Parathyroid adenoma (tissue), 2 donors: ENCODE measurements at regions not wholly inside any gene's neighbourhood (a gene's known extent, or its start where the extent isn't known, plus 50 kb on each side); places are given as distances from the start of the nearest gene placed in this dataset.
"Not testable (repeated sequence)": the region's sequence is repeated elsewhere in the genome, so short reads cannot be mapped to it uniquely, and the experiment has no call there.

Experiments used
- H2AFZ ChIP-seq: fragments of 300-600 bp; sonication (generic); one replicate; pipeline ENCODE4 v1.7.0; 2017; ENCODE audit warnings: antibody characterized with exemption, mild to moderate bottlenecking
- H3K27ac ChIP-seq: fragments of 300-600 bp; sonication (generic); one replicate; pipeline ENCODE4 v1.7.0; 2017
- H3K27me3 ChIP-seq: fragments of 300-600 bp; sonication (generic); one replicate; pipeline ENCODE4 v1.7.0; 2017; ENCODE audit warnings: low read length; ENCODE audit not compliant: control insufficient read depth, insufficient read depth
- H3K36me3 ChIP-seq: fragments of 300-600 bp; sonication (generic); one replicate; pipeline ENCODE4 v1.7.0; 2017; ENCODE audit warnings: low read length; ENCODE audit not compliant: control insufficient read depth, insufficient read depth
- H3K4me1 ChIP-seq: fragments of 300-600 bp; sonication (generic); one replicate; pipeline ENCODE4 v1.7.0; 2017; ENCODE audit warnings: control low read depth
- H3K4me2 ChIP-seq: fragments of 300-600 bp; sonication (generic); one replicate; pipeline ENCODE4 v1.7.0; 2017; ENCODE audit warnings: low read length
- H3K4me3 ChIP-seq: fragments of 300-600 bp; sonication (generic); one replicate; pipeline ENCODE4 v1.7.0; 2017; ENCODE audit warnings: low read depth, low read length
- H3K79me2 ChIP-seq: fragments of 300-600 bp; sonication (generic); one replicate; pipeline ENCODE4 v1.7.0; 2017; ENCODE audit warnings: control low read depth
- H3K9ac ChIP-seq: fragments of 300-600 bp; sonication (generic); one replicate; pipeline ENCODE4 v1.7.0; 2017; ENCODE audit warnings: mild to moderate bottlenecking
- H3K9me3 ChIP-seq: fragments of 300-600 bp; sonication (generic); one replicate; pipeline ENCODE4 v1.7.0; 2017; ENCODE audit warnings: low read length; ENCODE audit not compliant: control insufficient read depth
- TF ChIP-seq, protein P1 (sequence below): fragments of 300-600 bp; sonication (generic); IDR thresholded peaks from one replicate; pipeline ENCODE4 v1.7.0; 2017; ENCODE audit warnings: antibody characterized with exemption, mild to moderate bottlenecking
- donor health status: primary hyperparathyroidism.

DNA sequence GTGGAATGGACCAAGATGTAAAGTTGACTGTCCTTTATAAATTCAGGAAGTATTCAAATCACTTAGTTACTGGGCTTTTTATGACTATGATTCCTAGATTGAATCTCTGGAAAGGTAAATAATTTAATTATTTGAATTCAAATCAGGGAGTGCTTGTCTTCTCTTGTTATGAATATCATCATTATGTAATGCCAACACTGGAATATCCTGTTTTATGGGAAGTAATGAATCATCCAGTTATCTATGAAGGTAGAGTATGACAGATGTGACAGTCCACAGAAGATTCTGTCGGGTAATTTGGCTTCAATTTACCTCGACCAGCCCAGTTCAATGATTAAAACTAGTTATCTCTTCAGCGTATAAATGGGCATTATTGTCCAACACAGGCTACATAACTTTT is 141.0 kb upstream of the NUDT12 start:
- Histone ChIP-seq H3K9ac (no peak overlapping the region), H3K4me3 (no peak overlapping the region)

DNA sequence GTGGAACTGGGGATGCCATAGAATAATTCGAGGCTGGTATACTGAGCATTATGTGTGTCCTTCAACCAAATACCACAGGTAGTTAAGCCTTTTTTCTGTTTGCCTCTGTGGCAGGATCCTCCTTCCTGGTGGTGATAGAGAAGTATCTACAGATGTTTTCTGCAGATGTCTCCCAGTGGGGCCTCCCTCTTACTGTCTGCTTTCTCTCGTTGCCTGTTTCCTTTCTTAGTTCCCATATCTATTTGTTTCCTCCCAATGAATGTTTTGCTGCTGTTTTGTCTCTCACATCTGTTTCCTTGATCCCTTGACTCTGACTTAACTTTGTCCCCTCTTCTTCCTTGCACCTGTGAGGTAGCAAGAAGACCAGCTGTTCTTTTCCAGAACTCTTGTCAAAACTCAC is 130.9 kb upstream of the NUDT12 start:
- Histone ChIP-seq H3K27ac (no peak overlapping the region), H2AFZ (no peak overlapping the region)
- TF ChIP-seq, protein P1, sequence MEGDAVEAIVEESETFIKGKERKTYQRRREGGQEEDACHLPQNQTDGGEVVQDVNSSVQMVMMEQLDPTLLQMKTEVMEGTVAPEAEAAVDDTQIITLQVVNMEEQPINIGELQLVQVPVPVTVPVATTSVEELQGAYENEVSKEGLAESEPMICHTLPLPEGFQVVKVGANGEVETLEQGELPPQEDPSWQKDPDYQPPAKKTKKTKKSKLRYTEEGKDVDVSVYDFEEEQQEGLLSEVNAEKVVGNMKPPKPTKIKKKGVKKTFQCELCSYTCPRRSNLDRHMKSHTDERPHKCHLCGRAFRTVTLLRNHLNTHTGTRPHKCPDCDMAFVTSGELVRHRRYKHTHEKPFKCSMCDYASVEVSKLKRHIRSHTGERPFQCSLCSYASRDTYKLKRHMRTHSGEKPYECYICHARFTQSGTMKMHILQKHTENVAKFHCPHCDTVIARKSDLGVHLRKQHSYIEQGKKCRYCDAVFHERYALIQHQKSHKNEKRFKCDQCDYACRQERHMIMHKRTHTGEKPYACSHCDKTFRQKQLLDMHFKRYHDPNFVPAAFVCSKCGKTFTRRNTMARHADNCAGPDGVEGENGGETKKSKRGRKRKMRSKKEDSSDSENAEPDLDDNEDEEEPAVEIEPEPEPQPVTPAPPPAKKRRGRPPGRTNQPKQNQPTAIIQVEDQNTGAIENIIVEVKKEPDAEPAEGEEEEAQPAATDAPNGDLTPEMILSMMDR = no peak

More for the DNA sequence above, 141.0 kb upstream of the NUDT12 start:
- Histone ChIP-seq H3K79me2 (no peaks in the 10 kb centered on the region), H3K4me1 (no peaks in the 10 kb centered on the region), H3K9me3 (no peaks in the 10 kb centered on the region), H2AFZ (no peak overlapping the region), H3K4me2 (no peak overlapping the region), H3K27me3 (no peaks in the 10 kb centered on the region), H3K36me3 (no peaks in the 10 kb centered on the region), H3K27ac (no peak overlapping the region)
- TF ChIP-seq, protein P1 = no peak

DNA sequence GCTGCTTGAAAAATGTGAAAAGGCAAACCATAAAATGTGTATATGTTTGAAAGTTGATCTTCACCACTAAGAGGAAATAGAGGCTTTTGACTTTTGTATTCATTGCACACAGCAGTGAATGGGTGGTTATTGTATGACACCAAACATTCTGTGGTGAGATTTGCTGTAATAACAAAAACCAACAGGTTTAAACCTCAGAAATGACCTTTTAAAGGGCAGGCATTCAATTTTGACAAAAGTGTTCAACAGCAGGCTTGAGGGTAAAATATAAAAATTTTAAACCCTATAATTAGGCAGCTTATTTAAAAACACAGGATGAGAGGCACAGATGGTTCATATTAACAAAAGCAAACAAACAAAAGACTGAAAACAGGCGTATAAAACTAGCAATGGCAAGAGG is 128.1 kb upstream of the NUDT12 start:
- no peaks in the 10 kb centered on the region for H3K36me3 ChIP-seq

More for the DNA sequence above, 130.9 kb upstream of the NUDT12 start:
- Histone ChIP-seq H3K79me2 (no peaks in the 10 kb centered on the region), H3K27me3 (no peaks in the 10 kb centered on the region), H3K9ac (no peak overlapping the region), H3K4me1 (no peaks in the 10 kb centered on the region), H3K36me3 (no peaks in the 10 kb centered on the region), H3K4me3 (no peak overlapping the region), H3K9me3 (no peaks in the 10 kb centered on the region), H3K4me2 (no peak overlapping the region)

DNA sequence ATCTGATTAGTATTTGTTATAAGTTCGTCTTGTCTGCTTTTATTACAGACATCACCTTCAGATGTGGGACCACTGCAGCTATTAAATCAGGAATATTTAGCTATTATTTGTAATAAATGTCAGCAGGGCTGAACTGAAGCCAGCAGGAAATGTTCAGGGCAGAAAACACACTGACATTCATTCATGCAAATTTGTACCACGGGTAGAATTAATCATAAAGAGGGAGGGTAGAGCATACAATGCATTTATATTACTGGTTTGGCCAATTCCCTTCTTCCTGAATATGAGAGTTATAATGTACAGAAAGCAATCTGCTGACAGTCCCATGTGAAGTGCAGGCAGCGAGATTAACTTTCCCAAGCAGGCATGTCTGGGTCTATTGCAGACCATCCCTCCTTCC is 117.3 kb upstream of the NUDT12 start:
- TF ChIP-seq, protein P1 = no peak
- Histone ChIP-seq H3K27me3 (no peaks in the 10 kb centered on the region), H3K9me3 (no peaks in the 10 kb centered on the region), H2AFZ (no peak overlapping the region), H3K36me3 (no peaks in the 10 kb centered on the region), H3K4me3 (no peak overlapping the region), H3K4me1 (no peaks in the 10 kb centered on the region), H3K27ac (no peak overlapping the region), H3K4me2 (no peak overlapping the region), H3K9ac (no peak overlapping the region), H3K79me2 (no peaks in the 10 kb centered on the region)

More for the DNA sequence above, 128.1 kb upstream of the NUDT12 start:
- no peaks in the 10 kb centered on the region for H3K27me3 ChIP-seq
- H3K9ac ChIP-seq = no peak overlapping the region
- no peaks in the 10 kb centered on the region for H3K4me1 ChIP-seq
- no peaks in the 10 kb centered on the region for H3K9me3 ChIP-seq
- H3K4me3 ChIP-seq = no peak overlapping the region
- TF ChIP-seq, protein P1 = no peak
- no peak overlapping the region for H2AFZ ChIP-seq
- H3K4me2 ChIP-seq = no peak overlapping the region
- no peak overlapping the region for H3K27ac ChIP-seq
- H3K79me2 ChIP-seq = no peaks in the 10 kb centered on the region

DNA sequence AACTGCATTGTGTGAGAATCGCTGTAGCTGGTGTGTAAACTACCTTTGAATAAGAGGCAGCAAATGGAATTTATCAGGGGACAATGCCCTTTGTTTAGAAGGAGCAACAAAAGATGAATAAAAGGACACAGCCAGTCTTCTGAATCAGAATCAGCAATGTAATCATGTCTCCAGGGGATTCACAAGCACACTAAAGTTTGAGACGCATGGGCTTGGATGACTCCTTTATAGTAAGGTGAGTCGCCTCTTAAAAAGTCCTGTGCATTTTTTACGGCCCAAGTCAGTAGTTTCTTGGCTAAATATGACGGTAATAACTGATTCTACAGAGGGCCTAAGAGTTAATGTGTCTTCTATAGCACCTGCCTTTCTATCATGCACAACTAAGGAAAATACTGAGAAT is 113.6 kb upstream of the NUDT12 start:
- not testable (repeated sequence) for H3K27me3 ChIP-seq

More for the DNA sequence above, 113.6 kb upstream of the NUDT12 start:
- H3K4me3 ChIP-seq, H3K36me3 ChIP-seq, H3K4me2 ChIP-seq, H3K27ac ChIP-seq, H3K9me3 ChIP-seq, H3K4me1 ChIP-seq, H3K79me2 ChIP-seq, H3K9ac ChIP-seq, H2AFZ ChIP-seq: not testable (repeated sequence)
